Heart left ventricle (tissue), 16 donors: ENCODE measurements at regions not wholly inside any gene's neighbourhood (a gene's known extent, or its start where the extent isn't known, plus 50 kb on each side); places are given as distances from the start of the nearest gene placed in this dataset.

Source experiments
- ATAC-seq, 4 donors: fragments of 200-7000 bp; cut with Tn5 transposase; one replicate each; pipeline ENCODE4 v1.9.1; 2020 to 2022; ENCODE audit warnings: moderate library complexity in 4 of 4, mild to moderate bottlenecking in 3 of 4, moderate number of reproducible peaks in 1 of 4
- DNase-seq, 5 donors: peaks; one replicate each; pipeline ENCODE4 v3.0.0-alpha.2; 2020
- H3K27ac ChIP-seq, 12 donors: fragments of 200-600 bp; sonication (generic) in 4 of 12; one replicate each; pipeline versions ENCODE4 v1.5.0 to v1.8.0; 2016 to 2022; ENCODE audit warnings: mild to moderate bottlenecking in 2 of 12
- H3K27me3 ChIP-seq, 9 donors: fragments of 200-600 bp; sonication (generic) in 2 of 9; one replicate each; pipeline versions ENCODE4 v1.5.1 to v1.8.0; 2016 to 2022; ENCODE audit warnings: mild to moderate bottlenecking in 3 of 9
- H3K36me3 ChIP-seq, 9 donors: fragments of 200-600 bp; sonication (generic) in 2 of 9; one replicate each; pipeline versions ENCODE4 v1.5.0 to v1.8.0; 2018 to 2022; ENCODE audit warnings: mild to moderate bottlenecking in 2 of 9
- H3K4me1 ChIP-seq, 12 donors: fragments of 200-600 bp; sonication (generic) in 4 of 12; one replicate each; pipeline versions ENCODE4 v1.5.0 to v1.8.0; 2016 to 2022; ENCODE audit warnings: mild to moderate bottlenecking in 3 of 12
- H3K4me3 ChIP-seq, 12 donors: fragments of 200-600 bp; sonication (generic) in 4 of 12; one replicate each; pipeline versions ENCODE4 v1.5.0 to v1.8.0; 2017 to 2022; ENCODE audit warnings: mild to moderate bottlenecking in 9 of 12, moderate library complexity in 4 of 12
- H3K9me3 ChIP-seq, 12 donors: fragments of 200-600 bp; sonication (generic) in 4 of 12; one replicate each; pipeline versions ENCODE4 v1.5.0 to v1.8.0; 2016 to 2022; ENCODE audit warnings: mild to moderate bottlenecking in 1 of 12
- POLR2A ChIP-seq, 2 donors: fragments of 450-650 bp; IDR thresholded peaks; one replicate each; pipeline ENCODE4 v1.6.1; 2017; ENCODE audit warnings: antibody characterized with exemption in 2 of 2, mild to moderate bottlenecking in 2 of 2, moderate library complexity in 2 of 2
- WGBS, 4 donors: extraction: QIAGEN DNeasy Blood & Tissue Kit in 2 of 4; methylation state at CpG; one replicate each; pipeline versions ENCODE4 v1.1.5 to v1.1.7; 2013 to 2018; 5-methylcytosine and 5-hydroxymethylcytosine counted together
- intact Hi-C, 10 donors: fragments of 100-400 bp; cut with DNase I; formaldehyde crosslinking; loops; one replicate each; pipeline versions ENCODE4 v1.11.1 to v1.14.2; 2022
- TF ChIP-seq, protein P1 (sequence below), 12 donors: fragments of 200-600 bp; sonication (generic) in 4 of 12; IDR thresholded peaks; one replicate each; pipeline versions ENCODE4 v1.5.0 to v1.8.0; 2018 to 2022; ENCODE audit warnings: antibody characterized with exemption in 12 of 12, mild to moderate bottlenecking in 5 of 12
- donor health status: ischemic (EF 13 %, LVEDD 7.1; RV severe dilation, severe dysfunction).
- donor health status: healthy with polysubstance abuse.
- donor health status: DM: no; HTN: yes; CAD: no.
- donor health status: DM: no; HTN: no; CAD: no.
- donor health status: ischemic (EF 25% LVEDD 6.9; RV normal size, moderate dysfunction).
- donor health status: ischemic (EF 25% LVEDD 5.7; RV mildly dilated, moderate dysfunction).
- donor health status: healthy.
- donor health status: DM: yes; HTN: yes; CAD: no.
- donor health status: ischemic (EF 35%, LVEDD 5.7; RV mildly dilated, moderate dysfunction).
- donor health status: nonischemic (EF 11% LVEDD 7.7; RV severe dilation, severe dysfunction).
- donor health status: DM: yes; HTN: yes; CAD: no.
- donor health status: PGD.
- donor health status: ischemic (EF 29% LVEDD 5.4; RV normal size, mild dysfunction).
- donor health status: nonischemic (EF 23%, LVEDD 6.1; RV moderate dilation, normal function).

DNA sequence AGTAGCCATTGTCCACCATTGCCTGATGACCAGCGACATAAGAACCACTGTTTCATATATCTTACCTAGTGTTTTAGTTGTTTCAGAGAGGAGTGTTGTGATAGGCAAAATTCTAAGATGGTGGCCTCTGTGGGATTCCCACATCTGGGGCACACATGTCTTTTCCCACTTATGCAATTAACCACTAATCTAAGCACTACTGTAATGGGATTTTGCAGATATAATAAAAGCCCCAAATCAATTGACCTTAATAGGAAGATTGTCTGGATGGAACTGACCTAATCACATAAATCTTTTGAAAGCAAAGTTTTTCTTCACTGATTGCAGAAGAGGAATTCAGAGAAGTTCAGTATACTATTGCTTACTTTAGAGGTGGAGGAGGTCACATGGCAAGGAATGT is 469.9 kb downstream of the NUP35 start:
- DNase-seq (no peak), ATAC-seq (no peak)
- no peaks in the 10 kb centered on the region for H3K27me3 ChIP-seq
- WGBS, 4 donors, result 78 to 83% (median 80%) methylated on average over 1 of the region's 1 CpG
- H3K27ac ChIP-seq, result no peak overlapping the region
- no peaks in the 10 kb centered on the region for H3K4me1 ChIP-seq
- no peaks in the 10 kb centered on the region for H3K36me3 ChIP-seq
- no peaks in the 10 kb centered on the region for H3K9me3 ChIP-seq
- intact Hi-C loops, result no loop called here
- no peak overlapping the region for H3K4me3 ChIP-seq
- no peak for TF ChIP-seq POLR2A (IDR thresholded peaks at IDR 0.05)
- TF ChIP-seq, protein P1, sequence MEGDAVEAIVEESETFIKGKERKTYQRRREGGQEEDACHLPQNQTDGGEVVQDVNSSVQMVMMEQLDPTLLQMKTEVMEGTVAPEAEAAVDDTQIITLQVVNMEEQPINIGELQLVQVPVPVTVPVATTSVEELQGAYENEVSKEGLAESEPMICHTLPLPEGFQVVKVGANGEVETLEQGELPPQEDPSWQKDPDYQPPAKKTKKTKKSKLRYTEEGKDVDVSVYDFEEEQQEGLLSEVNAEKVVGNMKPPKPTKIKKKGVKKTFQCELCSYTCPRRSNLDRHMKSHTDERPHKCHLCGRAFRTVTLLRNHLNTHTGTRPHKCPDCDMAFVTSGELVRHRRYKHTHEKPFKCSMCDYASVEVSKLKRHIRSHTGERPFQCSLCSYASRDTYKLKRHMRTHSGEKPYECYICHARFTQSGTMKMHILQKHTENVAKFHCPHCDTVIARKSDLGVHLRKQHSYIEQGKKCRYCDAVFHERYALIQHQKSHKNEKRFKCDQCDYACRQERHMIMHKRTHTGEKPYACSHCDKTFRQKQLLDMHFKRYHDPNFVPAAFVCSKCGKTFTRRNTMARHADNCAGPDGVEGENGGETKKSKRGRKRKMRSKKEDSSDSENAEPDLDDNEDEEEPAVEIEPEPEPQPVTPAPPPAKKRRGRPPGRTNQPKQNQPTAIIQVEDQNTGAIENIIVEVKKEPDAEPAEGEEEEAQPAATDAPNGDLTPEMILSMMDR (IDR thresholded peaks at IDR 0.05), result no peak

DNA sequence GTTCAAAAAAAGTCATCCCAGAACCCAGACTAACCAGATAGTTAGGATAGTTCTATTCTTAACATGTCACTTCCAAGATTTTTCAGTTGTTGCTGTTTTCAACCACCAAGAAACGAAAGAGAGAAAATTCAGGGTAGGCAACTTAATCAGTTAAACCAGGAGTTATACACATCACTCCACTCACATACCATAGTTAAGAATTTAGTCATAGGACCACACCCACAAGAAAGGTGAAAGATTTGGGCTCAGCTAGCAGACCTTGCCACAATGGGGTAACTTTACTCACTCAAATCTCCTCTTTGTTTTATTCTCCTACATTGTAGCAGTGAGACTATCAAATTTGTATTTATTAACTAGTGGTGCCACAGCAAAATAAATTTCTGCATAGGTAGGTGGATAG is 473.6 kb downstream of the NUP35 start:
- TF ChIP-seq POLR2A (IDR thresholded peaks at IDR 0.05), result no peak
- TF ChIP-seq, protein P1 (IDR thresholded peaks at IDR 0.05), result no peak
- Histone ChIP-seq H3K4me1 (no peaks in the 10 kb centered on the region), H3K4me3 (no peak overlapping the region), H3K27me3 (no peaks in the 10 kb centered on the region), H3K9me3 (no peaks in the 10 kb centered on the region), H3K36me3 (no peaks in the 10 kb centered on the region), H3K27ac (no peak overlapping the region)
- intact Hi-C loops, result no loop called here
- ATAC-seq (no peak), DNase-seq (no peak)
- 77 to 87% (median 83%) methylated on average over 1 of the region's 1 CpG for WGBS, 4 donors

DNA sequence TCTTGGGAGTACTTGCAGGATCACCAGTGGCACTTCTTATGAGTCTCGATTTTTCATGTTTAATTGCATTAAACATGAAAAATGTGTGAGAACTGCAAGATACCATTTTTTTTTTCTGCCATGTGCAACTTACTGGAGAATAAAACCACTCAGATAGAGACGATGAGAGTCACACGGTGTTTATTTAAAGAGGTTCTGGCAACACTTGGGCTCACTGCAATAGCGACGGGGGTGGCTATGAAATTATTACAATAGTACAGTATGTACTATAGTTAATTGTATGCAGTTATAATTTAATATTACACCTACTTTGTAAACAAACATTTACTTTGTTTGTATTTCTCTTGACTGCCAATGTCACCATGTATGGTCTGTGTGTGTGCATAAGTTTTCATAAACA is 479.8 kb downstream of the NUP35 start:
- Histone ChIP-seq H3K4me1 (no peaks in the 10 kb centered on the region), H3K4me3 (no peak overlapping the region), H3K36me3 (no peaks in the 10 kb centered on the region), H3K9me3 (no peaks in the 10 kb centered on the region), H3K27me3 (no peaks in the 10 kb centered on the region), H3K27ac (no peak overlapping the region)
- WGBS, 4 donors, result 46 to 67% (median 57%) methylated on average over 5 of the region's 5 CpGs
- intact Hi-C loops, result no loop called here
- TF ChIP-seq POLR2A (IDR thresholded peaks at IDR 0.05), result no peak
- TF ChIP-seq, protein P1 (IDR thresholded peaks at IDR 0.05), result no peak
- ATAC-seq (no peak), DNase-seq (no peak)

DNA sequence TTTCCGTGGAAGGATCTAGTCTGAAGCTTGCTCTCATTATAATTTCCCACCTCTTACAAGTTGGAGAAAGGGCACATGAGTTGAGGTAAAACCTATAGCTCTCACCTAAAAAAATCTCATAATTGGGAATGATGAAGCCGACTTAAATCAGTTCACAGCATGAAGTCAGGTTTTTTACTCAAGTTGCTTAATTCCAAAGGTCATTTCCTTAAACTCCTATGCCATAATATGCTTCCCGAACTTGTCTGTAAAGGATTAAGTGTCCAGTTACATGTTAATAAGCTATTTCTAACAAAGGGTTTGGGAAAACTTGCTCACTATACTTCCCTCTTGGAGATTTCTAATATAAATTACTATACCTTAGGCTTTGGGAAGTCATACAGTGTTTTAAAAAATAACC is 481.2 kb downstream of the NUP35 start:
- DNase-seq (no peak), ATAC-seq (no peak)
- TF ChIP-seq, protein P1 (IDR thresholded peaks at IDR 0.05), result no peak
- no peak for TF ChIP-seq POLR2A (IDR thresholded peaks at IDR 0.05)
- Histone ChIP-seq H3K4me1 (no peaks in the 10 kb centered on the region), H3K27ac (no peak overlapping the region), H3K9me3 (no peaks in the 10 kb centered on the region), H3K4me3 (no peak overlapping the region), H3K27me3 (no peaks in the 10 kb centered on the region), H3K36me3 (no peaks in the 10 kb centered on the region)
- 82 to 85% (median 84%) methylated on average over 3 of the region's 3 CpGs for WGBS, 4 donors
- intact Hi-C loops, result no loop called here
